ENCODE measurements at regions not wholly inside any gene's neighbourhood (a gene's known extent, or its start where the extent isn't known, plus 50 kb on each side); places are given as distances from the start of the nearest gene placed in this dataset.

DNA sequence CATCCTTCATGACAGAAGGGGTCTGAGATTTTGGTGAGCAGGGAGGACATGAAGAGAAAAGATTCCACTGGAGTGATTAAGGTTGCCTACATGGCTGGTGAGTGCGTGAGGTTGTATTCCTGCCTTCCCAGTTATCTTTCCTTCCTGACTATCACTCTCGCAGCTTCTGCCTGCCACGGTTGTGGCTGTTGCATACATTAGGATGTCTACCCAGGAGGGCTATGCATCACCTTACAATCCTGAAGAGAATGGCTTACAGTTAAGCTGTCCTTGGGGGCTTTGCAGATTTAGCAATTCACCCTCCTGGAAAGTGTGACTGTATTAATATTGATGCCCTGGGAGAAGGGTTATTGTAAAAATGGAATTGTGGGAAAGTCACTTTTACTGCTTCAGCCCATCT lies 571.0 kb downstream of the TSN start:
- Histone ChIP-seq H3F3A (ENCODE audit: low read depth) (no peaks in the 10 kb centered on the region), H4K20me1 (ENCODE audit: low read depth) (no peaks in the 10 kb centered on the region), H3K9me3 (ENCODE audit: low read depth) (no peaks in the 10 kb centered on the region), H3K4me2 (no peak overlapping the region), H3K79me2 (ENCODE audit: low read depth) (no peaks in the 10 kb centered on the region), H3K4me3 (no peak overlapping the region), H2AFZ (replicated peaks) (no peak overlapping the region), H3K27me3 (no peaks in the 10 kb centered on the region), H3K4me1 (no peaks in the 10 kb centered on the region), H3K36me3 (no peaks in the 10 kb centered on the region), H3K9ac (no peak overlapping the region), H3K27ac (no peak overlapping the region)
- Mint-ChIP-seq H3K27ac (no peak overlapping the region), H3K4me3 (no peak overlapping the region), H3K4me1 (no peaks in the 10 kb centered on the region), H3K27me3 (ENCODE audit: insufficient read depth, low read depth) (peaks cover 2% of the 10 kb centered on the region), H3K36me3 (no peaks in the 10 kb centered on the region), H3K9me3 (no peaks in the 10 kb centered on the region)
- no peak for TF ChIP-seq EZH2 (IDR thresholded peaks at IDR 0.05)
- TF ChIP-seq, protein P1, sequence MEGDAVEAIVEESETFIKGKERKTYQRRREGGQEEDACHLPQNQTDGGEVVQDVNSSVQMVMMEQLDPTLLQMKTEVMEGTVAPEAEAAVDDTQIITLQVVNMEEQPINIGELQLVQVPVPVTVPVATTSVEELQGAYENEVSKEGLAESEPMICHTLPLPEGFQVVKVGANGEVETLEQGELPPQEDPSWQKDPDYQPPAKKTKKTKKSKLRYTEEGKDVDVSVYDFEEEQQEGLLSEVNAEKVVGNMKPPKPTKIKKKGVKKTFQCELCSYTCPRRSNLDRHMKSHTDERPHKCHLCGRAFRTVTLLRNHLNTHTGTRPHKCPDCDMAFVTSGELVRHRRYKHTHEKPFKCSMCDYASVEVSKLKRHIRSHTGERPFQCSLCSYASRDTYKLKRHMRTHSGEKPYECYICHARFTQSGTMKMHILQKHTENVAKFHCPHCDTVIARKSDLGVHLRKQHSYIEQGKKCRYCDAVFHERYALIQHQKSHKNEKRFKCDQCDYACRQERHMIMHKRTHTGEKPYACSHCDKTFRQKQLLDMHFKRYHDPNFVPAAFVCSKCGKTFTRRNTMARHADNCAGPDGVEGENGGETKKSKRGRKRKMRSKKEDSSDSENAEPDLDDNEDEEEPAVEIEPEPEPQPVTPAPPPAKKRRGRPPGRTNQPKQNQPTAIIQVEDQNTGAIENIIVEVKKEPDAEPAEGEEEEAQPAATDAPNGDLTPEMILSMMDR (IDR thresholded peaks at IDR 0.05): no peak
- no peak for TF ChIP-seq EZH2phosphoT487 (IDR thresholded peaks at IDR 0.05)
- DNase-seq (ENCODE audit: low spot score): no peak

DNA sequence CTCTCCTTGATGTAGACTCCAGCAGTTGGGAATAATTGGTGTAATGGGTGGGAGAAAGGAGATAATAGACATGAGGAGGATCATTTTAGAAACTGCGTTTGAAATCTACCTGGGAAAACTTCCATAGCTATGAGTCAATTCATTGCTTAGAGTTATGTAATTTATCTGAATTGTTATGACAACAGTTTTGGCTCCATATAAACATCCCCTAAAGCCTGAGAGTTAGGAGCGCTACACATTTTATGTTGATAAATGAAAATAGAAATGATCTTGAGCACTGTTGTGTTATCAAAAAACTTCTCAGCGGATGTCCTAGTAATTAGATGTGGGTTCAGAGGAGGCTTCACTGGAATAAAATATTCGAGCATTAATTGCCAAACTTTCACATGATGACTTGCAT lies 573.4 kb downstream of the TSN start:
- TF ChIP-seq EZH2phosphoT487 (IDR thresholded peaks at IDR 0.05): no peak
- TF ChIP-seq, protein P1 (IDR thresholded peaks at IDR 0.05): no peak
- no peak for TF ChIP-seq EZH2 (IDR thresholded peaks at IDR 0.05)
- Histone ChIP-seq H3K4me2 (no peak overlapping the region), H3K9ac (no peak overlapping the region), H4K20me1 (ENCODE audit: low read depth) (no peaks in the 10 kb centered on the region), H3K27ac (no peak overlapping the region), H3K79me2 (ENCODE audit: low read depth) (no peaks in the 10 kb centered on the region), H3K36me3 (no peaks in the 10 kb centered on the region), H3K27me3 (no peaks in the 10 kb centered on the region), H3K9me3 (ENCODE audit: low read depth) (no peaks in the 10 kb centered on the region), H3F3A (ENCODE audit: low read depth) (no peaks in the 10 kb centered on the region), H3K4me1 (no peaks in the 10 kb centered on the region), H2AFZ (replicated peaks) (no peak overlapping the region), H3K4me3 (no peak overlapping the region)
- no peaks in the 10 kb centered on the region for H3K9me3 Mint-ChIP-seq
- H3K27ac Mint-ChIP-seq: no peak overlapping the region
- H3K4me1 Mint-ChIP-seq: no peaks in the 10 kb centered on the region
- H3K36me3 Mint-ChIP-seq: no peaks in the 10 kb centered on the region
- no peak overlapping the region for H3K4me3 Mint-ChIP-seq
- H3K27me3 Mint-ChIP-seq (ENCODE audit: insufficient read depth, low read depth): peaks cover 3% of the 10 kb centered on the region
- no peak for DNase-seq (ENCODE audit: low spot score)

DNA sequence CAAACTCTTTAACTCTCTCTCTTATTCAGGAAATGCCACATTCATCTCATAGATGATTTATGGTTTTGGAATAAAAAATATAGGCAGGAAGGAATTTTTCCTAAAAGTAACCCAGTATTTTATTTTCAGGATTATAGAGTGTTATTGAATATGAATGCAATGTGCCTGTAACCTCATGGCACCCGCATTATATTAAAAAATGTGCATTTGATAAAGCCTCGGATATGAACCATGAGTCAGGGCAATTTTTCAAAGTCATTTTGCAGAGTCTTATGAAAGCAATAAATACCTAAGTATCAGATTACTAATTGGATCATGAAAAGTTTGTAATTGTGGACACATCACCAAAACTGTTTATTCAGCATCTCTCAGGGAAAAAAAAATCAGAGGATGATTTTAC lies 573.8 kb downstream of the TSN start:
- no peaks in the 10 kb centered on the region for H3K27me3 ChIP-seq
- H3K4me3 Mint-ChIP-seq: no peak overlapping the region
- no peaks in the 10 kb centered on the region for H4K20me1 ChIP-seq (ENCODE audit: low read depth)
- no peak overlapping the region for H3K27ac ChIP-seq
- H3K4me1 ChIP-seq: no peaks in the 10 kb centered on the region
- H3K27me3 Mint-ChIP-seq (ENCODE audit: insufficient read depth, low read depth): peaks cover 3% of the 10 kb centered on the region
- no peaks in the 10 kb centered on the region for H3K79me2 ChIP-seq (ENCODE audit: low read depth)
- no peaks in the 10 kb centered on the region for H3K36me3 Mint-ChIP-seq
- no peaks in the 10 kb centered on the region for H3K4me1 Mint-ChIP-seq
- H2AFZ ChIP-seq (replicated peaks): no peak overlapping the region
- H3K4me3 ChIP-seq: no peak overlapping the region
- no peaks in the 10 kb centered on the region for H3F3A ChIP-seq (ENCODE audit: low read depth)
- no peak for TF ChIP-seq EZH2phosphoT487 (IDR thresholded peaks at IDR 0.05)
- no peak overlapping the region for H3K27ac Mint-ChIP-seq
- no peak for DNase-seq (ENCODE audit: low spot score)
- H3K36me3 ChIP-seq: no peaks in the 10 kb centered on the region
- no peaks in the 10 kb centered on the region for H3K9me3 ChIP-seq (ENCODE audit: low read depth)
- H3K4me2 ChIP-seq: no peak overlapping the region
- no peak overlapping the region for H3K9ac ChIP-seq
- no peaks in the 10 kb centered on the region for H3K9me3 Mint-ChIP-seq

DNA sequence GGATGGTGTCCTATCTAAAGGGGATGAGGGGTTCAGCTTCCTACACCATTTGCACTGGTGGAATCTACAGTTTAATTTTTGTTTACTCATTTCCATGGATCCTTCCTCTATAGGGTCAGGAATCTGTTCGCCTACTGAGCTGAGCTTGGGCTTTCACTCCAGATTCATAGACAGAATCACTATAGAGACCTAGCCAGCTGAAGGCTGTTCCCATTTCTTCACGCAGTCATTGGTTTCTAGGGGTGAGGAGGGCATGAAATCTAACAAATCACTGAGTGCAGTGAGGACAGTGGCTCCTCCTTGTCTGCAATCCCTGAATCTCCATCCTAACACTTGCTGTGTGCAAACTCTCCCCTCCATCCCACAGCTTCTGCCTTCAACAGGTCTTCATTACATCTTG lies 578.5 kb downstream of the TSN start:
- Histone ChIP-seq H3K9me3 (ENCODE audit: low read depth) (no peaks in the 10 kb centered on the region), H3K4me1 (no peaks in the 10 kb centered on the region), H2AFZ (replicated peaks) (no peak overlapping the region), H3K79me2 (ENCODE audit: low read depth) (no peaks in the 10 kb centered on the region), H4K20me1 (ENCODE audit: low read depth) (no peaks in the 10 kb centered on the region), H3K27me3 (no peaks in the 10 kb centered on the region), H3K36me3 (no peaks in the 10 kb centered on the region), H3K9ac (no peak overlapping the region), H3K4me3 (no peak overlapping the region), H3F3A (ENCODE audit: low read depth) (no peaks in the 10 kb centered on the region), H3K4me2 (no peak overlapping the region), H3K27ac (no peak overlapping the region)
- Mint-ChIP-seq H3K27me3 (ENCODE audit: insufficient read depth, low read depth) (peaks cover 4% of the 10 kb centered on the region), H3K36me3 (no peaks in the 10 kb centered on the region), H3K9me3 (no peaks in the 10 kb centered on the region), H3K27ac (no peak overlapping the region), H3K4me3 (no peak overlapping the region), H3K4me1 (no peaks in the 10 kb centered on the region)
- TF ChIP-seq EZH2 (IDR thresholded peaks at IDR 0.05) (no peak), EZH2phosphoT487 (IDR thresholded peaks at IDR 0.05) (no peak)
- TF ChIP-seq, protein P1 (IDR thresholded peaks at IDR 0.05): no peak
- DNase-seq (ENCODE audit: low spot score): no peak

Measured in neural progenitor cell (in vitro differentiated cells).